ENCODE measurements at regions not wholly inside any gene's neighbourhood (a gene's known extent, or its start where the extent isn't known, plus 50 kb on each side); places are given as distances from the start of the nearest gene placed in this dataset.
"Not testable (repeated sequence)": the region's sequence is repeated elsewhere in the genome, so short reads cannot be mapped to it uniquely, and the experiment has no call there.

- no peak overlapping the region for H3K4me3 ChIP-seq (ENCODE audit: low read depth, low read length)
- TF ChIP-seq CTCF (IDR thresholded peaks at IDR 0.05; ENCODE audit: low read depth, low read length) (no peak), MAX (IDR thresholded peaks at IDR 0.05; ENCODE audit: low read depth, low read length) (no peak), POLR2A (IDR thresholded peaks at IDR 0.05; ENCODE audit: extremely low read depth, insufficient read length) (no peak), MYC (IDR thresholded peaks at IDR 0.05; ENCODE audit: low read depth, low read length) (no peak)
- DNase-seq (ENCODE audit: low read depth): no peak
Measured at GRCh38 chr4:141860974-141861373, 224.6 kb downstream of the IL15 start.

GRCh38 chr4:141870152-141870551, 233.8 kb downstream of the IL15 start:
- no peak for DNase-seq (ENCODE audit: low read depth)
- H3K4me3 ChIP-seq (ENCODE audit: low read depth, low read length): no peak overlapping the region
- TF ChIP-seq CTCF (IDR thresholded peaks at IDR 0.05; ENCODE audit: low read depth, low read length): no peak
- TF ChIP-seq POLR2A (IDR thresholded peaks at IDR 0.05; ENCODE audit: extremely low read depth, insufficient read length): no peak
- no peak for TF ChIP-seq MAX (IDR thresholded peaks at IDR 0.05; ENCODE audit: low read depth, low read length)
- TF ChIP-seq MYC (IDR thresholded peaks at IDR 0.05; ENCODE audit: low read depth, low read length): no peak

GRCh38 chr4:141871086-141871770, 234.8 kb downstream of the IL15 start:
- TF ChIP-seq POLR2A (IDR thresholded peaks at IDR 0.05; ENCODE audit: extremely low read depth, insufficient read length) (no peak), MYC (IDR thresholded peaks at IDR 0.05; ENCODE audit: low read depth, low read length) (no peak), CTCF (IDR thresholded peaks at IDR 0.05; ENCODE audit: low read depth, low read length) (no peak)
- no peak overlapping the region for H3K4me3 ChIP-seq (ENCODE audit: low read depth, low read length)
- no peak for DNase-seq (ENCODE audit: low read depth)

- DNase-seq (ENCODE audit: low read depth); H3K4me3 ChIP-seq (ENCODE audit: low read depth, low read length): not testable (repeated sequence)
Measured at GRCh38 chr4:141882650-141883049, 246.3 kb downstream of the IL15 start.

- H3K4me3 ChIP-seq (ENCODE audit: low read depth, low read length): no peak overlapping the region
- no peak for DNase-seq (ENCODE audit: low read depth)
- TF ChIP-seq POLR2A (IDR thresholded peaks at IDR 0.05; ENCODE audit: extremely low read depth, insufficient read length) (no peak), MYC (IDR thresholded peaks at IDR 0.05; ENCODE audit: low read depth, low read length) (no peak), MAX (IDR thresholded peaks at IDR 0.05; ENCODE audit: low read depth, low read length) (no peak), CTCF (IDR thresholded peaks at IDR 0.05; ENCODE audit: low read depth, low read length) (no peak)
Measured at GRCh38 chr4:141884070-141884469, 247.7 kb downstream of the IL15 start.

- TF ChIP-seq MAX (IDR thresholded peaks at IDR 0.05; ENCODE audit: low read depth, low read length) (no peak), MYC (IDR thresholded peaks at IDR 0.05; ENCODE audit: low read depth, low read length) (no peak), POLR2A (IDR thresholded peaks at IDR 0.05; ENCODE audit: extremely low read depth, insufficient read length) (no peak), CTCF (IDR thresholded peaks at IDR 0.05; ENCODE audit: low read depth, low read length) (no peak)
- no peak overlapping the region for H3K4me3 ChIP-seq (ENCODE audit: low read depth, low read length)
- DNase-seq (ENCODE audit: low read depth): no peak
Measured at GRCh38 chr4:141885112-141885511, 248.7 kb downstream of the IL15 start.

All from NB4 (cell line).